ENCODE measurements at regions not wholly inside any gene's neighbourhood (a gene's known extent, or its start where the extent isn't known, plus 50 kb on each side); places are given as distances from the start of the nearest gene placed in this dataset.

GRCh38 chr16:86018941-86019340, 120.0 kb downstream of the IRF8 start:
- no peak for DNase-seq

GRCh38 chr16:86019446-86020047, 120.6 kb downstream of the IRF8 start:
- peak; percentile 38 to 41 for DNase-seq

GRCh38 chr16:86020971-86021370, 122.0 kb downstream of the IRF8 start:
- no peak for DNase-seq

- DNase-seq = no peak
Measured at GRCh38 chr16:86022381-86022960, 123.5 kb downstream of the IRF8 start.

GRCh38 chr16:86024210-86024609, 125.2 kb downstream of the IRF8 start:
- DNase-seq = no peak

- DNase-seq = no peak
Measured at GRCh38 chr16:86025706-86026105, 126.7 kb downstream of the IRF8 start.

- DNase-seq = no peak
Measured at GRCh38 chr16:86026171-86026910, 127.4 kb downstream of the IRF8 start.

- no peak for DNase-seq
Measured at GRCh38 chr16:86026916-86027315, 128.0 kb downstream of the IRF8 start.

- no peak for DNase-seq
Measured at GRCh38 chr16:86027373-86028126, 128.6 kb downstream of the IRF8 start.

- no peak for DNase-seq
Measured at GRCh38 chr16:86029131-86029741, 130.3 kb downstream of the IRF8 start.

- no peak for DNase-seq
Measured at GRCh38 chr16:86030116-86030515, 131.2 kb downstream of the IRF8 start.

- no peak for DNase-seq
Measured at GRCh38 chr16:86031141-86031678, 132.2 kb downstream of the IRF8 start.

- no peak for DNase-seq
Measured at GRCh38 chr16:86033016-86033474, 134.1 kb downstream of the IRF8 start.

GRCh38 chr16:86033971-86034370, 135.0 kb downstream of the IRF8 start:
- DNase-seq = no peak

GRCh38 chr16:86034421-86034919, 135.5 kb downstream of the IRF8 start:
- DNase-seq = no peak

- no peak for DNase-seq
Measured at GRCh38 chr16:86035906-86036305, 136.9 kb downstream of the IRF8 start.

- DNase-seq = no peak
Measured at GRCh38 chr16:86037999-86038925, 139.3 kb downstream of the IRF8 start.

GRCh38 chr16:86038926-86039310, 140.0 kb downstream of the IRF8 start:
- peak; percentile 35 to 38 for DNase-seq

- no peak for DNase-seq
Measured at GRCh38 chr16:86039606-86040005, 140.6 kb downstream of the IRF8 start.

GRCh38 chr16:86040496-86040895, 141.5 kb downstream of the IRF8 start:
- DNase-seq = no peak

- no peak for DNase-seq
Measured at GRCh38 chr16:86041215-86041614, 142.3 kb downstream of the IRF8 start.

All from activated T-cell treated with anti-CD3 and anti-CD28 coated beads, Interleukin-2, amount 50 U/mL, for 48 hours (primary cell).